SW 1271 (cell line): ENCODE measurements at regions not wholly inside any gene's neighbourhood (a gene's known extent, or its start where the extent isn't known, plus 50 kb on each side); places are given as distances from the start of the nearest gene placed in this dataset.
"Not testable (repeated sequence)": the region's sequence is repeated elsewhere in the genome, so short reads cannot be mapped to it uniquely, and the experiment has no call there.

Experiments
- DNase-seq, 2 experiments: peaks; one replicate each; lab custom pipeline; 2025; lab: John Stamatoyannopoulos, UW

- no peak for DNase-seq
Observed at GRCh38 chr5:29247346-29248028, 1946.0 kb upstream of the CDH6 start.

GRCh38 chr5:29240379-29240778 lies 1953.1 kb upstream of the CDH6 start:
- DNase-seq, result no peak

GRCh38 chr5:29239606-29240005 lies 1953.9 kb upstream of the CDH6 start:
- DNase-seq, result no peak

- DNase-seq, result no peak
Observed at GRCh38 chr5:29238115-29238514, 1955.4 kb upstream of the CDH6 start.

GRCh38 chr5:29231154-29231553 lies 1962.3 kb upstream of the CDH6 start:
- no peak for DNase-seq

- DNase-seq, result no peak
Observed at GRCh38 chr5:29230591-29230990, 1962.9 kb upstream of the CDH6 start.

- no peak for DNase-seq
Observed at GRCh38 chr5:29229461-29229860, 1964.0 kb upstream of the CDH6 start.

GRCh38 chr5:29218138-29218537 lies 1975.3 kb upstream of the CDH6 start:
- DNase-seq, result peak in 1 of 2 experiments; percentile 47

GRCh38 chr5:29214839-29215238 lies 1978.6 kb upstream of the CDH6 start:
- DNase-seq, result no peak

- no peak for DNase-seq
Observed at GRCh38 chr5:29213475-29213874, 1980.0 kb upstream of the CDH6 start.

GRCh38 chr5:29208024-29208423 lies 1985.5 kb upstream of the CDH6 start:
- DNase-seq, result no peak

GRCh38 chr5:29203049-29203448 lies 1990.4 kb upstream of the CDH6 start:
- no peak for DNase-seq

- peak in 1 of 2 experiments; percentile 59 for DNase-seq
Observed at GRCh38 chr5:29197631-29198454, 1995.6 kb upstream of the CDH6 start.

- no peak for DNase-seq
Observed at GRCh38 chr5:29193972-29194371, 1999.5 kb upstream of the CDH6 start.

- DNase-seq, result not testable (repeated sequence)
Observed at GRCh38 chr5:29191269-29192048, 2002.0 kb upstream of the CDH6 start.

- not testable (repeated sequence) for DNase-seq
Observed at GRCh38 chr5:29190398-29190797, 2003.1 kb upstream of the CDH6 start.

GRCh38 chr5:29186380-29186779 lies 2007.1 kb upstream of the CDH6 start:
- DNase-seq, result not testable (repeated sequence)

GRCh38 chr5:29185558-29185957 lies 2007.9 kb upstream of the CDH6 start:
- DNase-seq, result no peak

- no peak for DNase-seq
Observed at GRCh38 chr5:29175774-29176173, 2017.7 kb upstream of the CDH6 start.

- no peak for DNase-seq
Observed at GRCh38 chr5:29170599-29170998, 2022.9 kb upstream of the CDH6 start.

- no peak for DNase-seq
Observed at GRCh38 chr5:29169886-29170285, 2023.6 kb upstream of the CDH6 start.

- DNase-seq, result no peak
Observed at GRCh38 chr5:29162297-29162696, 2031.2 kb upstream of the CDH6 start.
